Endothelial cell of umbilical vein (primary cell): ENCODE measurements at regions not wholly inside any gene's neighbourhood (a gene's known extent, or its start where the extent isn't known, plus 50 kb on each side); places are given as distances from the start of the nearest gene placed in this dataset.

ENCODE experiments used
- CTCF ChIP-seq, 2 donors: IDR thresholded peaks; 1 replicate in 1 of 2; 2 replicates in 1 of 2; pipeline ENCODE4 v1.5.1; 2011; ENCODE audit warnings: low read length in 2 of 2, mild to moderate bottlenecking in 2 of 2, moderate library complexity in 2 of 2, control low read depth in 1 of 2, inconsistent platforms in 1 of 2, low read depth in 1 of 2; ENCODE audit not compliant: insufficient read depth in 1 of 2; ENCODE audit errors: extremely low read depth in 1 of 2
- FOS ChIP-seq: IDR thresholded peaks from 2 replicates; pipeline ENCODE4 v1.6.1; 2011; ENCODE audit warnings: mild to moderate bottlenecking, low read length, moderate library complexity, borderline replicate concordance; ENCODE audit not compliant: insufficient read depth
- JUN ChIP-seq: IDR thresholded peaks from 2 replicates; pipeline ENCODE4 v1.6.1; 2011; ENCODE audit warnings: borderline replicate concordance, low read depth; ENCODE audit not compliant: insufficient read length, insufficient read depth
- POLR2A ChIP-seq: IDR thresholded peaks from 2 replicates; pipeline ENCODE4 v1.6.1; 2012; ENCODE audit warnings: low read depth, mild to moderate bottlenecking, control low read depth, low read length
- POLR2AphosphoS5 ChIP-seq: IDR thresholded peaks from 2 replicates; pipeline ENCODE4 v1.6.1; 2012; ENCODE audit warnings: low read depth, mild to moderate bottlenecking, control low read depth, low read length, moderate library complexity; ENCODE audit not compliant: insufficient read depth

- TF ChIP-seq JUN (no peak), CTCF (IDR thresholded peaks at IDR 0.05; ENCODE audit: extremely low read depth in 1 of 2, insufficient read depth in 1 of 2, low read depth in 1 of 2, low read length in 2 of 2) (no peak), FOS (no peak), POLR2A (no peak), POLR2AphosphoS5 (no peak)
Observed at GRCh38 chr3:166714206-166714605, 665.9 kb downstream of the ZBBX start.
